DMS53 treated with DMSO at 0.1 percent for 48 hours (cell line): ENCODE measurements at regions not wholly inside any gene's neighbourhood (a gene's known extent, or its start where the extent isn't known, plus 50 kb on each side); places are given as distances from the start of the nearest gene placed in this dataset.
A peak's percentile ranks its signal among the peaks of the same experiment; 100 is the strongest.

Experiments used
- DNase-seq: peaks from one replicate; lab custom pipeline; 2025; ENCODE audit not compliant: unreplicated experiment; lab: John Stamatoyannopoulos, UW

DNA sequence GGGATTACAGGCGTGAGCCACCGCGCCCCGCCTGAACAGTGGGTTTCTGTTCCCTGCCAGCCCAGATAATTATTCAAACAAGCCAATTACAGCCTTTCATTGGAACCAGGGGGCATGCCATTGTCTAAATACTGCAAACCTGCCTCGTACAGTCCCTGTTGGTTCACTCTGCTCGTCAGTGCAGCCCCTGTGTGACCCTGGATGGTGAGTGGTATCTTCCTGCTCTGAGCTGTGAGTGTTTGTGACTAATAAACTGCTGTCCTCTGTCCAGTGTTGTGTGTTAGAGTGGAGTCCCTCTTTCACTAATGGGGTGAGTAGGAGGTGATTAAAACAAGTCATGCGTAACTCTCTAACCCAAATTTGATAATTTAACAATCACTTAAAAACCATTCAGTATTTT lies 176.5 kb upstream of the FAM3C start:
- DNase-seq, result no peak

DNA sequence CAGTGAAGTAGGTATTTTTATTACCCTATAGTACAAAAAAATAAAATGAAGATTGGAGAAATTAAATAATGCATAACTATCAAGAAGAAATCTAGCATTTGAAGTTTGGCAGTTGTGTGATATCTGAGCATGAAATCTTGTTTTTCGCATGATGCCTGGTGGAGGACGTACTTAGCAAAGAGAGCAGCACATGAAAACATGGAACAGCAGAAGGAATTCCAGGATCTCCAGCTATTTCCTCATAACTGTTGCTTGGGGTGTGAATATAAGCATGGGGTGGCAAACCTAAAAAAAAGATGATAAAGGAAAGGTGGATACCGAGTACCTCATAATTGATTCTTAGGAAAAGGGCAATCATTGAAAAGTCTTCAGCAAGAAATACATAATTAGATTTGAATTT lies 174.3 kb upstream of the FAM3C start:
- no peak for DNase-seq

DNA sequence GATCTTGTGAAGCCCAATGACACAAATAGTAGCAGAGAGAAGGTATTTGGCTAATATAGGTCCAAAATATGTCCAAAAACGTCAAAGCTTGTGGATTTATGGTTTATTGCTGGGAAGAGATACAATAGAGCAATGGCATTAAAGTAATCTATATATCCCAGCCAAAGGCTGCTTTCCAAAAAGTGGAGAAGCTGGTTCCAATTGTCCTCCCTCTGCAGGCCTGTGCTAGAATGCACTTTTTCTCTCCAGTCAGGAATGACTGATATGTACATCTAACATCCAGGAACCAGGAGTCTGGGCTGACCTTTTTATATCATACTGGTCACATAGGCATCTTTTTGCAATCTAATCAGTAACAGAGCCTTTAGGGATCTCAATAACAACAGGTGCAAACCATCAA lies 167.1 kb upstream of the FAM3C start:
- DNase-seq, result no peak

DNA sequence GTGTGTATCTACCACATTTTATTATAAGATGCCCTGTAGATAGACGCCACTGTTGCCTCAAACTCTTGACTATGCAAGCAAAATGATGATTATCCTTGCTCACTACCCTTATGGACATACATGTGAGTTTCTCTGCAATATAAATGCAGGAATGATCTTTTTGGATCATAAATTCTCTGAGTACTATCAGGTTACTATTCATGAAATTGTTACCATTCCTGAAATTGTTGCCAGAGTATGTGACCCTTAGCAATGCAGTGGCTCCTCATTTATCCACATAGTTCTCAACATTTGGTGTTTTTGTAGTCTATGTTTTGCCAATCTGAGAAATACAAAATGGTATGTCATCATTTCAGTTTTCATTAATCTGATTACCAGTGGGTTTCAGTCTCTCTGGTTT lies 166.2 kb upstream of the FAM3C start:
- DNase-seq, result no peak

DNA sequence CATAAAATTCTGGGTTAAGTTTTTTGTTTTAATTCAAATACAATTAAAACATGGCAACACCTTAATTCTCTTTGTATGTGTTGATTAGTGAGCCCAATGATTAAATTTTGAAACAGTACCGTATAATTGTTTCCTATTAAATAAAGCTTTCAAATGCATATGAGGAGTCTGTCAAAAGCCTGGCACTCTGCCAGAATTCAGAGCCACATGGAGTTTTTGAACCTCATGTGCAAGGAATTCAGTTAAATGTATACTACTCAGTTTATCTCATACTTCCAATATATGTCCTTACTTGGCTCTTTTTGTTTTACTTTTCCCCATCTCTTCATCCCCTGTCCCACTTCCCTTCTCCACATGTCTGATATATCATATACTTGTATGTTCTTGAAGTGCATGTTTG lies 165.6 kb upstream of the FAM3C start:
- DNase-seq, result no peak

DNA sequence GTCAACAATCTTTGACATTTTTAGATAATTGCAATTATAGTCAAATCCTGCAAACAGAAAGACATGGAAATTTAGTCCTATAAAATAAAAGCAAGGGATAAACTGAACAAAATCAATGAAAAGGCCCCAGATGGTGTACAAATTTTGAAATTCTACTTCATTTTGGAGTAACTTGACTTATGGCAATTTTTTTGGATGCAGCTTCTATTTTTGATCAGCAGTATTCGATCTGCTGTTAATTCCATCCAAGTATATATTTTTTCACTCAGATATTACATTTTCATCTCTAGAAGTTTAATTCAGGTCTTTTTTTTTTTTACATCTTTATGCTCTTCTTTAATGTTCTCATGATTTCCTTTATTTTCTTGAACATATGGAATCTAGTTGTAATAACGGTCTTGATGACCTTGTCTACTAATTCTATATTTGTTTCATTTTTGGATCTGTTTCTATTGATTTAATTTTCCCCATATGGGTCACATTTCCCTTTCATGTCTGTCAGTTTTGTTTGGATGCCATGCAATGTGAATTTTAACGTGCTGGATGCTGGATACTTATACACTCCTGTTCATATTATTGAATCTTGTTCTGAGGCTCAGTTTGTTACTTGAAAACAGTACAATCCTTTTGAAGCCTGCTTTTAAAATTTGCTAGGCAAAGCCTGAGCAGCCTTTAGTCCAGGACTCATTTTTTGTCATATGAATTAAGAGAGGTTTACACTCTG lies 164.3 kb upstream of the FAM3C start:
- no peak for DNase-seq

DNA sequence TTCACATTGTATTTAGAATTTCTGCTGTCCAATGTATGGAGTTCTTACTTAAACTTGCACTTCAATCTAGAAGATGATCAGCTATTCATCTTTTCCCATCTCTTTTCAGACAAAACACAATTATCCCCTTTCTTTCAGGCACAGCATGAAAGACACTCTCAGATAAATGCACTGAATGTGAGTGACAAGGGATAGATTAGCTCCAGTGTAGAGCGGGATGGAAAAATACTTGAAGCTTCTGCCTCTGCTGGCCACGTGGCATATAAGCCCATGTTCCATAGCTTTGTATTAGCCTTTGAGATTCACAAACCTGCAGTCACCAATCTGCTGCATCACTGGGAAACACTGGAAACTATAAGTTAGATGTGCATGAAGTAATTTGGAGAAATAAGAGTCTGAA lies 162.2 kb upstream of the FAM3C start:
- DNase-seq, result no peak

DNA sequence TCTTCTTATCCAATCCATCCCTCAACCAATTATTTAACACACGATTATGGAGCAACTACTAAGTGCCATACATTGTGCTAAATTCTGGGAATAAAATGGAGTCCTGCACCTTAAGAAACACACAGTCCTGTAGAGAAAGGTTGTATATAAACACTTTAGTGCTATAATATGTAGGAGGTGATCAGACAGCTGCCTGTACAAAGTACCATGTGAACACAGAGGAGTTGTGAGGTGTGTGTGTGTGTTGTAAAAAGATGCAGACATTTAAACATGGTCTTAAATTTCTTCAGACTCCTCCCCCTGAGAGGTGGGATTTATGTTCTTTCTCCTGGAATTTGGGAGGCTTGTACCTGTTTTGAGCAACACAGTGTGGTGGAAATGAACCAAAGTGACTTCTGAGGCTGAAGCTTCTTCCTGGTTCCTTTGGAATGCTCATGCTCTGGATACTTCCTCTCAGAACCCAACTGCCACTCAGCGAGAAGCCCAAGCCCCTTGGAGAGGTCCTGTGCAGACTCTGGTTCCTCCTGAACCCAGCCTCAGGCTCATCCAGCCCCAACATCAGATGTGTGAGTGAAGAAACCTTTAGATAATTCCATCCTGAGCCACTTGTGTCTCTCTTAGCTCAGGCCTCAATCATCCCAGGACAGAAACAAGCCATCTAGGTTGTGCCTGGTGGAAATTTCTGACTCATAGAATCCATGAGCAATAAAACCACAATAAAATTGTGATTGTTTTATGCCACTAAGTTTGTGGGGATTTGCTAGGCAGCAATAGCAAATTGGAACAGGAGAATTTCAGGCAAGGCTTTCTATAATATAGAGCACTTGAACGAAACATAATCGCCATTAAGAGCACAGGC lies 161.2 kb upstream of the FAM3C start:
- DNase-seq, result no peak

DNA sequence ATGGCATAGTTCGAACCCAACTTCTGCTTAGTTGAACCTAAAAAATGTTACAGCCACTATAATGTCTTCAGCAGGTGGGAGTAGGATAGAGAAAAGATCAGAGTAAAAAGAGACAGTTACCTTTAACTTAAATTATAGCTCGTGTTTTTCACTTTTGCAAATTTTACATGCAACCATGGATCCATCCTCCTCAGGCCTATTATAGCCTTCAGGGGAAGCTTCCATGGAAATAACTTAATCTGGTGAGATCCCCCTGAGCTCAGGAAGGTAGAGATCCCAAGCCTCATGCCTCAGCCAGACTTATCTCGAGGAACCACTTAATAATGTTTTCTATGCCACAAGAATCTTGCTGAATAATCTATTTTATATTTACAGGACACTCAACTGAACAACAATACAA lies 159.4 kb upstream of the FAM3C start:
- DNase-seq, result no peak

DNA sequence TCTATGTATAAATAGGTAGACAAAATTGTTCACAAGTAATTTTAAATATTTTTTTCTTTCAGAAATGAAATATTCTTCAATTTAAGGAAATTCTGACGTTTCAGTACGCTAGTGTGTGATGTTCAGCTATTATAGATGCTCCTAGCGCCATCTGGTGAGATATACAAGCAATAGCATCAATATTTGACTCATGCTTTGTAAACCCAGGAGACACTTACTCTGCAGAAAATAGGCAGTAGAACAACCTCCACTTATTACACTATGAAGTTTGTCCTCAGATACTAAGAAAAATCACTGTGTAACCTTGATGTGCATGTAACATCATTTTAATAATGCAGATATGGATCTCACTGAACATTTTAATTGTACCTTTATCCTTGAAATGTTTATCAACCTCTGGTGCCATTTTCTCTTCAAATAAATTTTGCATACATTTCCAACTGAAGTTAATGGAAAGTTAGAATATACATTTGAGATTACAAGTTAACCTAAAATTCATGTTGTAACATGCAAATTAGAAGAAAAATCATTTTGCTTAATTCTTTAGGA lies 151.5 kb upstream of the FAM3C start:
- peak; percentile 91 for DNase-seq

DNA sequence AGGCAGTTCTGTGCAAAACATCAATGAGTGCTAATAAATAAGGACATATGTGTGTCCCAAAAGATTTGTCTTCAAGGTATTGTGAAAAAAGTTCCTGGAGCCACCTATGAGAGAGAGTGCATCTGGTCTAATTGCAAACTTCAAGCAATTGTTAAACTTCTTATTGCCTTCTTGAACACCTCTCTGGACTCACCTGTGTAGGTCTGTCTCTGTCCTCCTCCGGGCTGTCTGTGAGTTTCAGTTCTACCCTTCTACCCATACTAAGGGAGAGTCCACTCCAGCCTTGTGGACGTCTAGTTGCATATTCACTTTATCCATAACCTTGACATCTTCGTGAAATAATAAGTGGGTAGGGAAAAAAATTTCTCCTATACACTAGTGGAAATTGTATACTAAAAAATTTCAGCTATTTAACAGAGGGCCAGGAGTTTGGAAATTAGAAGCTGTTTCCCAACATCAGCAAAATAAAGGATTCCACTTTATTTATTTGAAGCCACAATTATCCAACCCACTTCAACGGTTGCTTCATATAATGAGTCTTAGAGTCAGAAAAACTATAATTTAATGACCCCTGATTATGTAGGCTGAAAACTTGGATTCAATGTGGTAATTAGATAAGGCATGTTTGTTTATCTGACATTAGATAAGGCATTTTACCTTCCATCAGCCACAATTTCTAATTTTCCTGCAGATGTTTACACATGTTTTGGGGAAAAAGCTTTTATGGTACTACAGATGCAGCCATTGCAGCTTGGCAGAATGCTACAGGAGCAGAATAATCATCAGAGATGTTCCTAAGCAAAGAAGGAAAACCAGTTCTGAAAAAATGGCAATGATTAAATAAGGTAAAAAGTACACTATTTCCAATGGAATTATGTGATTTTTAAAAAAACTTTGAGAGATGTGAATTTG lies 150.8 kb upstream of the FAM3C start:
- DNase-seq, result no peak

DNA sequence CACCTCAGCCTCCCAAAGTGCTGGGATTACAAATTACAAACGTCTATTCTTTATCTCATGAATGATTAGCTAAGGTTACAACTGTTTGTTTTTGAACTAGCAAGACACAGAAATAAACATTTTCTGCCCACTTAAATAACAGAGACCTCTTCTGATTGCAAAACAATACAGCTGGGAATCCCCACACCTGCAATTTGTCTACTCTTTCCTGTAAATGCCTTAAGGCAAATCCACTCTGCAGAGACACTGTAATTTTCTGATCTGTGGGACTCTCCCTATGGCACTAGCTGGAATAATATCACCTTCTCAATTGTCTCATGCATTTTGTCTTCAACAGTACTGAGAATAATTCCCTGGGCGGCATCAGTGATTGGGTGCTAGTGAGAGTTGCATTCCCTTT lies 149.3 kb upstream of the FAM3C start:
- DNase-seq, result no peak

DNA sequence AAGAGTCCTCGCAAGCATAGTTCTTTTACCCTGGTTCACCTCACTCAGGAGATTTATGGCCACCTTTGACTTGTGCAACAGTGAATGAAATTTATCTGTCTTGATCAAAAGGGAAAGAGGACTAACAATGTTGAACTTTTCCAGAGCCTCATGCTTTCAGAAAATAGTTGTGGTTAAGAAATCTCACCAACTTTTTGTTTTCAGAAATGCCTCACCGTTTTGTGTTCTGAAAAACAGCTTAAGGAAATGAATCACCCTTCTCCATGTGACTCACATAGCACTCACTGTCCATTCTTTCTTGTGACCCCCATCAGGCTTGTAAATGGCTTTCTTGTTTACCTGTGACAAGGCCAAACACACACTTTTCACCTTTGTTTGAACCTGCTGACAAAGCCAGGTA lies 148.6 kb upstream of the FAM3C start:
- DNase-seq, result peak; percentile 58

DNA sequence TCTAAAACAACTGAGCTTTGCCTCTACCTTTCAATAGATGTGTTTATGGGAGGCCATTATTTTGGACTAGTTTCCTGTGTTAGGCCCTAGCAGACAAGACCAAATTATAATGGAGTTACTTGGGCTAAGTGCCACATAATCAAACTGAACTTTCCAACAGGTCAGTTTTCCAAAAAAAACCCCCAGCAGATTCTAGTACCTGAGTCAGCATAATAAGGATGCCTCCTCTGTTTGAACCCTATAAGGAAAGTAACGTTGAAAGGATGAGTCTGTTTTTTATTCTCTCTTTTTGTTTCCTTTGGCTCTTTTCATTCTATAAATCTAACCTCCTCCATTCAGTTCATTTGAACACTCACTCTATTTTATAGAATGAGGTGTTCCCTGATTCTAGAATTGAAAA lies 148.1 kb upstream of the FAM3C start:
- no peak for DNase-seq

DNA sequence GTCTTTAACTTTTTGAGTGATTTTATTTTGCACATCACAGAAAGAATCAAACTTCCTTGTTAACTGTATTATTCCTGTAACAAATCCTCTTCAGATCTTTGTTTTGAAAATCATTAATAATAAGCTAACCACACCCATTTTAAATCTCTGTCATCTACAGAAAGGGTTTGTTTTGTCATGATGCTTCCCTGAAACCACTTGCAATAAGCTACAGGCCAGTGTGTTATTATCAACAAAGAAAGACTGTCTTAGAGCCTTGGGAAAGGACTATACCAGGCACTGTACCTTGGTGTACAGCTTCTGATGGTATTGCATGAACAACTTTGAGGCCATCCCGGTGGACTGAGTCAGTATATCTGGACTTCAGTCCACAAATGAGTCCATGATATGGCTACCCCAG lies 145.3 kb upstream of the FAM3C start:
- DNase-seq, result no peak

DNA sequence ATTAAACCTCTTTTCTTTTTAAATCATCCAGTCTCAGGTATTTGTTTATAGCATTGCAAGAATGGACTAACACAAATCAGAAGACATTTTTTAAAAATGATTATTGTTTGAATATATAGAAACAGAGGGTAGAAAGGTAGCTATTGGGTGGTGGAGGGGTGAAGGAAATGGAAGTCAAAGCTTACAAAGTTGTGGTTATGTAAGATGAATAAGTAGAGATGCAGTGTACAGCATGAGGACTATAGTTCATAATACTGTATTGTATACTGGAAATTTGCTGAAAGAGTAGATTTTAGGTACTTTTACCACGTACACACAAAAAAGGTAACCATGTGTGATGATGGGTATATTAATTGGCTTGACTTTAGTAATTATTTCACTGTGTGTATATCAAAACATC lies 144.0 kb upstream of the FAM3C start:
- no peak for DNase-seq

DNA sequence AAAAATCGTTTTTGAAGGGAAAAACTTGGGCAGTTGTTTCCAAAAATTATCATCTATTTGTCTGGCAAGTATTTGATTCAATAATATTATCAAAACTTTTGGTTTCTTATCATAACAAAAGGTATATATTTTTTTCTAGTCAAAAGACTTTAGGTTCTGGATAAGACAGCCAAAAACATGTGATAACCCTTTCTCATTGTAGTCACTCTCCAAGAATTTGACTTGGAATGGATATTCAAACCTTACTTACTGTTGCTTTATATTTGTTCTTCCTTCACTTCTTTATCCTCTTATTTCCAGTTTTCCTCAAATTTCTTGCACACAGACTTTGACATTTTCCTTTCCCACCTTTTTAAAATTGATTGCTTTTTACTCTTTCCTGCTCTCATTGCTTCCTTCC lies 140.9 kb upstream of the FAM3C start:
- DNase-seq, result no peak

DNA sequence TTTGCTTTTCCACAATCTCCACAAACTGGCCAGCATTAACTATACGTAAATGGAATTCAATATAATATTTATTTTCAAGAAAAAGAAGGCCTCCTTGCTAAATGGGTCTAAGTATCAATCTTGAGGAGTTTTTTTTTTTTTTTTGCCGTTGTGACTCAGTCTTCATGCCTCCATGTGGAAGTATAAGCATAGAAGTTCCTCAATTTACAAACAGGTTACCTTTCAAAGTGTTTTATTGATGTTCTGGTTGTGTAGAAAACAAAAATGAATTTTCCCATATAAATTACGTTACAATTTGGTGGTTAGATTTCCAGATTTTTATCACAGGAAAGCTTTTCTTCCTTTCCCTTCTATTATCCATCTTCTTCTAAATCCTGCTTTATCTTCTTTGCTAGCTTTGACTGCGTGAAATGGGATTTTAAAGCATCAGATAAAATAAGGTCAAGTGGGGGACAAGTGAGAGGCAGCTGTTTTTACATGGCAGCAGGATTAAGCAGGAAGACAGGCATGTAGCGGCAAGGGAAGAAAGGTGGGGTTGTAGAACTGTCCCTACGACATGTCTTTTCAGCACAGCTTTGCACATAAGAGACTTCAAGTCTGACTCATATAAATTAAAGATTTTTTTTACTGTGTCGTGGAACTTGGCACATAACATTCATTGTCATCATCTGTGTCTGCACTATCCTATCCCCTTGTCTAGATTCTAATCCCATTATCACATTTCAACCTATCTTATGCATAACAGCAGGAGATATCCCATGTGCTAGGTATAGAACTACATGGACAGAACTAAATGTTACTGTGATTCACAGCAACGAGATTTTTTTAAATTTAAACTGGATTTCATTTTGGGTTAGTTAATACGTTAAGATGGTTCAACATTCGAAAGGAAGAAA lies 135.3 kb upstream of the FAM3C start:
- no peak for DNase-seq

DNA sequence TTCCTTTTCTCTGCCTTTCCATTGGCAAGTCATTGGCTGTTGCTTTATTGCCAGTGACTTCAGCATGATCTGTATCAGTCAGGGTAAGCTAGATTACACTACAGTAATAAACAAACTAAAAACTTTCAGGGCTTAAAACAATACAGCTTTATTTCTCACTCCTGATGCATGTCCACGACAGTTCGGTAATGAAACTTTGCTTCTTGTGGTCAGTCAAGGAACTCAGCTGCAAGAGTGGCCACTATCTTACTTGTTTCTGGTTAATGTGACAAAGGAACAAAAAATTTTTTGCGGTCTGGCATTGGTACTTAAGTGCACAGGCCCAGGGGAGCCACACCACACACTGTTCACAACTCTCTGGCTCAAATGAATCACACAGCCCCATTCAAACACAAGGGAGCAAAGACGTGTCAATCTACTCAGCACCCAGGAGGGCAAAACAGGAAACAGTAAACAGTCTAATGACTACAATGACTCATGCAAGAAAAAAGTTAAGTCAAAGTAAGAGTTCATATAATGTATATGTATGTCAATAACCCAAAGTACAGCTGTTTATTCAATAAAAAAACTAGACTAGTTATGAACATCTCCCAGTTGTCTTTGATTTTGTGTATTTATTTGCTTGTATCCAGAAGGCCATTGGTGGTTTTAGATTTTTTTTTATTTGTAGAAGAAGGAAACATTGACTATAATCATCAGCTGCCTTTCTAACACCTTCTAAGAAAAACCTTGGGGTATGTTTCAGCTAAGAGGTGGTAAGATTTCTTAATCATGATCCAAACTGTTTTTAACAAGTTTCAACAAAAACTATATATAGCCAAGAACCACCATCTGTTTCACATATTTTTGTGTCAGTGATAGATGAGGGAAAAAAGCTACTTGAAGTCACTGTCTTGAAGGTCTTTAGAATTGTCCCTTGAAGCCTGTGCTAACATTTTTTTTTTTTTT lies 134.4 kb upstream of the FAM3C start:
- DNase-seq, result peak; percentile 73
